Caki2 (cell line): ENCODE measurements at regions not wholly inside any gene's neighbourhood (a gene's known extent, or its start where the extent isn't known, plus 50 kb on each side); places are given as distances from the start of the nearest gene placed in this dataset.

Source experiments
- DNase-seq: peaks from one replicate; pipeline ENCODE4 v3.0.0-alpha.2; 2015; ENCODE audit warnings: low read depth
- in situ Hi-C: cut with HindIII; loops from 2 replicates; pipeline ENCODE4 v1.10.0; 2016; ENCODE audit warnings: low sequenced_read_pairs, low pct_unique_long_range_greater_than_20kb, mixed read lengths

DNA sequence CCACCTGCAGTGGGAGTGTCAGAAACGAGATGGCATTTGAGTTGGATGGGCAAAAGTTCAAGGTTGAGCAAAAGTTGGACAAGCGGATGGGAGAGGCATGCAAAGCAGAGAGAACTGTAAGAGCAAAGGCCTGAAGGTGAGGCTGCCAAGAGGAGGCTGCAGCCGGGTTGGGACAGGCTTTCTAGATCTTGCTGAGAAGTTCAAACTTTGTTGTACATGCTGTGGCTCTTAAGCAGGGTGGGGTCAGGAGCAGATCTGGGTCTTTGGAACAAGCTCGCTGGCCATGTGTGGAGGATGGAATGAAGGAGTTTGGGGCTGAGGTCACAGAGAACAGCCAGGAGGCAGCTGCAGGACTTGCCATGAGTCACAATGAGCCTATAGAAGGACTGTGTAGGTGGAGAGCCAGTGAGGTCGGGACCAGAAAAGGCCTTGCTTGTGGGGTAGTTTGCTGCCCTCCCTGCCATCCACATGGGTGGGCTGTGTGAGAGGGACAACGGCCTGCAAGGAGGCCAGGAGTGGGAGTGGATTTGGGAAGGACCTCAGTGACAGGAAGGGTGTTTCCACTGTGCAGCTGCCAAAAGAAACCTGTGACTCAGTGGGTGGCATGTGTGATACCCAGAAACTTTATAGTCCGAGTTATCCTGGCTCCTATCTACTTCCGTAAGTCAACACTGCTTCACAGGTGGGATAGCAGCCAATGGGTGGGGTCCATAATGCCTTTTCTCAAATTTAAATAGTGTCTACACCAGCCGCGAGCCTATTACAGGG is 210.4 kb downstream of the MID1IP1 start:
- no peak for DNase-seq
- in situ Hi-C loops, result no loop called here

DNA sequence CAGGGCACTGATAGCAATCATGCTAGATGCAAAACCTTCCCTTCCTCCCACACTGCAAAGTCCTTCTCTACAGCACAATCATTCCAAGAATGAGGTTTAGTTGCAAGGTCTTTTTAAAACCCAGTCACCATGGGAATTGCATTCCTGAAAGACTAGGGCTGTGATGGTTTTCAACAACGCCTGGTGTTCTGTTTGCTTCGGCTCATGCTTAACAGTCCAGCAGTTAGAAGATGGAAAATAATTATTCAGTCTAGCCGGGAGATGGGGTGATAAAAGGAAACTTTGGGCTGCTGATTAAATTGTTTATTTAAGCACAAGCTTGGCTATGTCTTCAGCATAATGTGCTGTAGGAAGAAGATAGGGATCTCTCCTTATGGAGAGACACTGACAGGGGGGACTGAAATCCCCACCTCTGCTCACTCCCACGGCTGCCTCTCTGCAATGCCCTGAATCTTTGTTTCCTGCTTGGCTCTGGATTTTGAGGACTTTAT is 211.4 kb downstream of the MID1IP1 start:
- in situ Hi-C loops, result no loop called here
- no peak for DNase-seq

DNA sequence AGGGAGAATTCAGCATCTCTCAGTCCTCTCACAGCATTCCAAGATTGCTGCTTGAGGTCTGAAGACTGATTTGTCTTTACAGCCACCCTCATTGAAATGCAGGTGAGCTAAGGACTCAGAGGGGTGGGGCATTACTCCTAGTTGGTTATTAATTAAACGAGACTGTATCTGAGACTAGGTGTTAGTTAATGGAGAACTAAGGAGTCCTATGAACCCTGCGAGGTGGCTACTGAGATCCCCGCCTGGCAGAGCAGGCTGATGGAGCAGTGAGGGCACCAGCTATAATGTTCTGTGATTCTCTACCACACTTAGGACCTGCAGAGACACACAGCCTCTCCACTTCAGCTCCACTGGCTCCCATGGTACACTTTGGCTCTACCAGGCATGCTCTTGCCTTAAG is 215.3 kb downstream of the MID1IP1 start:
- in situ Hi-C loops, result no loop called here
- no peak for DNase-seq

DNA sequence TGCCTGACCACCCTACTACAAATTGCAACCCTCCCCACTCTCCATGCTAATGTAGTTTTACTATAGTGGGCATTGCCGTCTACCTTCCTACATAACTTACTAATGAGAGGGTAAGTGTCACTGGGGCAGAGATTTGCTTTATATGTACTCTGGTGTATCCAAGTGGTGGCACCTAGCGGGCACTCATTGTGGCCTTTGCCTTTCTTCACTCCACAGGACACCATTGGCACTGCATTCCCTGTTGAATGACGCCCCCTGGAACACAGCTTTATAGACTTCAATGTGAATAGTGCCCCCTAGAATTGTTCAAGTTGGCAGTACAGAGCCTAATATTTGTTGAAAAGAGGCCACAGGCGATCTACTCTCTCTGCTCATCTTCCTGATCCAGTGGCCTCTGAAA is 215.8 kb downstream of the MID1IP1 start:
- in situ Hi-C loops, result no loop called here
- no peak for DNase-seq

DNA sequence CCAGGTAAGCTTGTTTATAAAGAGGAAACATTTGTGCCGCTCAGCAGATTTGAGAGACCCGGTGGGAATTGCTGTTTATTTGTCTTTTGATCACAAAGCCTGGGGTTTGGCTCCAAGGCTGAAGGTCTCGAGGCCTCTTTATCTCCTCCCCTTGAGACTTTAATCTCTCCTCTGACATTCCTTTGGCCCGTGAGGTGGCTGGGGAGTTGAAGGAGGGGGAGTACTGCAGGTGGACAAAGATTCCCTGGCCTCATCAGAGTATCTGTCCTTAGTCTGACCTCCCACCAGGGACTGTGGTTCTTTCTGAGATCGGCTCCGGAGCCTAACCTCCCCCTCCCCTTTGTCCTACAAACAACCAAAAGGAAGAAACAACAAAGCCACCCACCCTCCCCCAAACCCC is 216.5 kb downstream of the MID1IP1 start:
- in situ Hi-C loops, result no loop called here
- DNase-seq, result no peak

DNA sequence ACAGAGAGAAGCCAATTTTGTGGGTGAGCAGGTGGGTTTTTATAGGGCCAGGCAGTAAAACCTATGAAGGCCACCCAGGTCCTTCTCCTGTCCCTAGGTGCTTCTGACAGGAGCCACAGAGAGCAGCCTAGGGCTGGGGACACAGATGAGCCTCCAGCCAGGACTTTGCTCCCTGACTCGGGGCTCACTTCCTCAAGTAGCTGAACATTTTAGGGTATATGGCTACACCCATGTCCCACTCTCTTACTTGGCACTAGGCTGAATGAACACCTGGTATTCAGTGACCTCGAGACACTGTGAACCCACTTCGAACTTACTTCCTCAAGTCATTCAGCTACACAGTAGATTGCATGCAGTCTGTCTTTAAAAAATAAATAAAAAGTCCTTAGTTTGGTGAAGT is 217.3 kb downstream of the MID1IP1 start:
- no peak for DNase-seq
- in situ Hi-C loops, result no loop called here

DNA sequence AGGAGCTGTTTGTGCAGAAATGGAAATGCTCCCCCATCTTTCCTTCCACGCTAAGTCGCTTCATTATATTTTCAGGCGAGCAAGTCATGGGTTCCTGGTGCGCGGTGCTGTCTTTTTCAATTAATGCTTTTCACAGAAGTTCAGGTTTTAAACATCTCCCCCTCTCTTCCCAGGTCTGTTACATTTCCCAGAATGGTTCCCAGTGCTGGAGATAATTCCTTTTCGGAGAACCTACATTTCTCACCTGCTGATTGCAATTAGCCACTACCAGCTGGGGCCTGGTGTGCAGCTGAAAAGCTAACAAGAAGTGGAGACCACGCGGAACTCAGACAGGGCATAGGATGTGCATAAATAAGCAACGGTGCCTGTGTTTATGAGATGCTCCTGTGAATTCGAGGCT is 217.8 kb downstream of the MID1IP1 start:
- DNase-seq, result no peak
- in situ Hi-C loops, result no loop called here

DNA sequence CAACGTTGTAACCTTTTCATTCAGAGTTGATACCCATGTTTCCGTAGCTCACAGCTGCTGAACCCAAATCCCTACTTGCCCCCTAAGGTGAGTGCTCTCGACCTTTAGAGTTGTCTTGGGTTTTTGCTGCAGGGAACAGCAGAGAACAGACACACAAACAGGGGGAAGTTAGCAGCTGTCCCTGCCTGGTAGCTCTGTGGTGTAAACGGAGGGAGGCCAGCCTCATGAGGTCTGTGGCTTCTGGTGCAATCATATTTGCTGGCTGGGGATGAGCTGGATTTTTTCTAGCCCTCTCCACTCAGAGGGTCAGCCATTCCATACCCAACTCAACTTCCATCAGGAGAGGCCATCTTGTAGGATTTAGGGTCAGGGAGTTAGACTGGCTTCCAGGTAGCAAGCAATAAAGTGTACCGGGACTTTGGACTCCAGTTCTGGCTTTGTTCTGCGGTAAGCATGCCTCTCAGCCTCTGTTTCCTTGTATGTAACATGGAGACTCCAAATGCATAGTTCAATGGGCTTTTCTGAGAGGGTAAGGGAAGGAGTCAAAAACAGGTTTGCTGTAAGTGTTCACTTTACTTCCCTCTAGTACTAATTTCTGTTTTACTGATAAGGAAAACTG is 218.9 kb downstream of the MID1IP1 start:
- in situ Hi-C loops, result no loop called here
- no peak for DNase-seq

DNA sequence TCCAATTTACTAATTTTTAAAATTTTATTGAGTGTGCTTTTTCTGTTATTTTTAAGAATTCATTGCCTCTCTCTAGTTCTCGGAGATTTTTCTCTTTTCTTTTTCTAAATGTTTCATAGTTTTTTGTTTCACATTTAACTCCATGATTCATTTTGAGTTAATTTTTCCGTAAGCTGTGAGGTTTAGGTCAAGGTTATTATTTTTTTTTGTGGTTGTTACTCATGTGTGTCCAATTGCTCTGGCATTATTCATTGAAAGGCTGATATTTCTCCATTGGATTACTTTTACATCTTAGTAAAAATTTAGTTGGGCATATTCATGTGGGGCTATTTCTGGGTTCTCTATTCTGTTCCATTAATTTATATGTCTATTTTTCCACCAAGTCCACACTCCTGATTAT is 220.8 kb downstream of the MID1IP1 start:
- no peak for DNase-seq
- in situ Hi-C loops, result no loop called here

DNA sequence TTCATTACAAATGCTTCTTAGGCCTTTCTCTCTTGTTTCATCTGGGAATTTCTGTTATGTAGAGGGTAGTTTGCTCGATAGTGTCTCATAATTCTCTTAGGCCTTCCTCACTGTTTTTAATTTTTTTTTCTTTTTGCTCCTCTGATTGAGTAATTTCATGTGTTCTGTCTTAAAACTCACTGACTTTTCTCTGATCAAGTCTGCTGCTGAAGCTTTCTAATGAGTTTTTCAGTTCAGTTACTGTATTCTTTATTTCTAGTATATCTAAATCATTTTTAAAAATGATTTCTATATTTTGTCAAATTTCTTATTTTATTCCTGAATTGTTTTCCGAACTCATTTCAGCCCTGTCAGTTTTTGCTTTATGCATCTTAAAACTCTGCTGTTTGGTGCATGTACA is 228.0 kb downstream of the MID1IP1 start:
- DNase-seq, result no peak
- in situ Hi-C loops, result no loop called here

DNA sequence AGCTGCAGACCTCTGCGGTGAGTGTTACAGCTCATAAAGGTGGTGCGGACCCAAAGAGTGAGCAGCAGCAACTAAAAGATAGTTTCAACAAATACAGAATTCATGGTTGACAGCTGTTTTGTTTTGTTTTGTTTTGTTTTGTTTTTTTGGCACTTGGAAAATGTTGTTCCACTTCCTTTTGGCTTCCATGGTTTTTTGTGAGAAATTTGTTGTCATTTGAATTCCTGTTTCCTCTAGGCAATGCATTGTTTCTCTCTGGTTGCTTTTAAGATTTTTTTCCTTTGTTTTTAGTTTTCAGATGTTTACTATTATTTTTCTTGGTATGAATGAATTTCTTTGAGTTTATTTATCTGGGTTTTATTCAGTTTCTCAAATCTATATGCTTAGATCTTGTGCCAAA is 229.4 kb downstream of the MID1IP1 start:
- in situ Hi-C loops, result no loop called here
- no peak for DNase-seq

DNA sequence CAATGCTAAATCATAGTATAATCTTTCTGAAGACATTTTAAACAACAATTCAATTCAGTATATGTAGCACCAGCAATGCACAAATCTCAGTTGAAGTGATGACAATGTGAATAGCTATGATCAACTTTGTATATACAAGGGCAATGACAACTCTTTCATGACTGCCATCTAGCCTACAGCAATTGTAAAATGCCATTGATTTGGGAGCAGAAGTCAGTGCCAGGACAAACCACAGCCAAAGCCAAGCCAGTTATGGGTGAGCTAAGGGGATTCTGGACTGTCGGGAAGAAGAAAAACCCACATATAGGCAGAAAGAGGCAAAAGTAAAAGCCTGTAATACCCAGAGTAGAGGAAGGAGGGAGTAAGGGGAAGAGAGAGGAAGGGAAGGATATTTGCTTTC is 238.6 kb downstream of the MID1IP1 start:
- in situ Hi-C loops, result no loop called here
- DNase-seq, result no peak

DNA sequence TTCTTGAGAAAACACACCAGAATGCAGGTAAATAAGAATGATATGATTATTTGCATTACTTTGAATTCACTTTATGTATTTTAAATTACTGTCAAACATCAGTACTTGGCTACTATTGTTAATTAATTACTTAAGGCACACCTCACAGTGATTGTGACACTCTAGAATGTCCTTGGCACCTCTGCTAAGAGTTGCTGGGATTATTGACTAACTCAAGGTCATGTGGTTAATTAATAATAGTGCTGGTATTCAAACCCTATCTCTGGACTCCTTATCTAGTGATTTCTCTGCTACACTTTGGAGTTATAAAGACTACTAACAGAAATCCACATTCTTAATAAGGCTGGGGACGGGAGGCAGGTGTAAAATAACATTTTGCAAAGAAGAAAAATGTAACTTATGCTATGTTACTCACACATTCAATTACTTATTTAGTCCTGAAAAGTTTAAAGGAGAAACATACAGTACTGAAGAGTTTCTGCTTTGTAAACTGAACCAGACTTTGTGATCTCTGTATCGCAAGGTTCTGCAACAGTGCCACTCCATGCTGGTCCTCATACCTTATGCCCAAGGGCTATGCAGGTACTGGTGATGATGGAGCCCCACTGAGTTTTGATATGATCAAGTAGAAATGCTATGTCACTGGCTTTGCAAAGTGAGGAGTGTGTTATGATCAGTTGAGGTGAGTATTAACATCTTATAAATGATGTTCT is 242.7 kb downstream of the MID1IP1 start:
- in situ Hi-C loops, result no loop called here
- no peak for DNase-seq

DNA sequence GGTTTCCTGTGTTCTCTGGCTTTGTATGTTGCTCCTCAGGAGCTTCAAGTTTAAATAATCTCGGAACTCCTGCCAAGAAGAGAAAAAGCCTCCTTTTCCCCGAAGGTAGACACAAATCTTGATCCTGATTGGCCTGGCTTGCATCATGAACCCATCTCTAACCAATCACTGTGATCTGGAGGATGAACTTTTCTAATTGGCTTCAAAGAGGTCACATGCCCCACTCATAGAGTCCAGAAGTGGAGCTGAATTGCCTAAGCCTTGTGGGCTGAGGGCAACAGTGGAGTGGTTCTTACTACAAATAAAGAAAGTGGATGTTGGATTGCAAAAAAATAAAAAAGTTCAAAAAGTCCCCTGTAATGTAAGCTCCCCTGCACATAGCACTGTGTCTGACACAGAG is 245.9 kb downstream of the MID1IP1 start:
- in situ Hi-C loops, result no loop called here

DNA sequence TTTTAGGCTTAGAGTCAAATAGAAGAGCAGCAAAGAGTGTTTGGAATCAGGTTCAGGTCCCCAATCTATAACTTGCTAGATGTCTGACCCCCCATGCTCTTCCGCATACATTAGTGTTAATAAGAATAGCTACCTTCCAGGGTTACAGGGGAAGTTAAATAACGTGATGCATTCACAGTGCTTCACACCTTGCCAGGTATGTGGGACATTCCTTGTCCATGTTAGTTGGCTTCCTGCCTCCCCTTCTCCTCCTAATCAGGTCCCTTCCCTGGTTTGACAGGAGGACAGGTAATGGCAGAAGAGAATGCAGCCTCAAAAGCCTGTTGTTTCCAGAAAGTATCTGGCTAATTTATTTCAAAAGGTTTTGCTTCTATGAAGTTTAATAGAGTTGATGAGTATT is 248.7 kb downstream of the MID1IP1 start:
- in situ Hi-C loops, result no loop called here
- DNase-seq, result no peak

More for the DNA sequence above, 245.9 kb downstream of the MID1IP1 start:
- no peak for DNase-seq

DNA sequence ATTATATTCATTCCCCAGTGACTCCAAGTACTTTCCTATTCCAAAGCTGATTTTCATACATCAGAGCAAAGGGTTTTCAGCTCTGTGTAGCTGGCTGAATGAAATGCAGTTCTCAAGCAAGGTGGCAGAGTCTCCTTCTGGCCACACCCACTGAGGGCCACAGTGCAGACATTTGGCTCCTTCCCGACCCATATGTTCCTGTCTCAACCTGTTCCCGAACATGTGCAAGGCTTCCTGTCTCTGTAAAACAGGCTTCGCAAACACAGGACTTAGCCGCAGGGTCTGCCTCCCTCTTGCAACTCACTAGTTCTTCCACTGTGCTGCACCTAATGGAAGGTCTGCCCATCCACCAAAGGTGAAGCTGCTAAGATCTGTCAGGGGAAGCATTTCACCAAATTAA is 249.2 kb downstream of the MID1IP1 start:
- in situ Hi-C loops, result no loop called here
- no peak for DNase-seq

DNA sequence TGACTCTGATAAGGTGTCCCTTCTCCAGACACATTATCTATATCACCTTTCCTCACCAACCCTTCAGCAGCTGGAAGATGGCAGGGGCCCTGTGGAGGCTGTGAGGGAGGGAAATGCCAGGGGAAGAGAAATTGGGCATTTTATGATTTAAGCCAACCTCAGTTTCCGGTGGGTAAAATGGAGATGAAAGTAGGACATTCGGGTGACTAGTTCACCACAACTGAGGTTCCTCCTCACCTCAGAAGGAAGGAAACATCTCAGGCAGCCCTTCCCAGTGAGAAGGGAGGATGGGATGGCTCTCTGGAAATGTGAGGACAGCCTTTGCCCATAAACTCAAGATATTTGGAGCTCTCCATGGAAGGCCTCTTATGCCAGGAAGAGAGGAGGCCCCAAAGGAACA is 251.5 kb downstream of the MID1IP1 start:
- DNase-seq, result no peak
- in situ Hi-C loops, result no loop called here

DNA sequence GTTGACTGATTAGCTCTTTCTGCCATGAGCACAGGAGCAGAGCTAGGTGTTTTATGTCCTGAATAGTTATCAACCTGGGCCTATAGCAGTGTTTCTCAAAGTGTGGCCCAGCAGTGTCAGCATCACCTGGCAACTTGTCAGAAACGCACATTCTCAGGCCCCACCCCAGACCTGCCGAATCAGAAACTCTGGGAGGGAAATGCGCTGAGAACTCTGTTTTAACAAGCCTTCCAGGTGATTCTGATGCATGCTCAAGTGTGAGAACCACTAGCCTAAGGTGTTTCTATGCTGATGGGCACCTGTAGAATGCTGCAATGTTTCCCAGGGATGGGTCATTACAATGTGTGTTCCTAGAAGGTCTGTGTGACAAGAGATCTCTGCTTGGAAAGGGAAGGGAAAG is 257.5 kb downstream of the MID1IP1 start:
- in situ Hi-C loops, result no loop called here
- DNase-seq, result no peak

DNA sequence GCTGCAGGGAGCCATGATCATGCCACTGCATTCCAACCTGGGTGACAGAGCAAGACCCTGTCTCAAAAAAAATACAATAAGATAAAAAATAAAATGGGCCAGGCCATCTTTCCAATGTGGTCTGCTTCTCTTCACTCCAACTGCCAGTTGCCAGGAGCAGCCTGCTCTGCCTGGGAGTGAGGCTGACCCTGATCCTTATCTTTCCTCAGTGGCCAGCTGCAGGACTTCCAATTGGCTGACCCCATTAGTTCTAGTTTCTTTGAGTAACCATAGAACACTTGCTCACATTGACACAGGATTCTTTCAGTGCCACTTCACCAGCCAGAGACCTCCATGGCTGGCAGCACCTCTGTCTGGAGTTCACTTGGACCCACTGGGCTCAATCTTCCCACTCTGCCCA is 258.6 kb downstream of the MID1IP1 start:
- DNase-seq, result no peak
- in situ Hi-C loops, result no loop called here
